HEK293 (cell line): ENCODE measurements at regions not wholly inside any gene's neighbourhood (a gene's known extent, or its start where the extent isn't known, plus 50 kb on each side); places are given as distances from the start of the nearest gene placed in this dataset.

Experiments
- CTCF ChIA-PET: fragments of 350-600 bp; formaldehyde crosslinking; extraction: SDS; loops from one replicate; lab custom pipeline; 2021; ENCODE audit warnings: antibody characterized with exemption; lab: Yijun Ruan, JAX
- POLR2A ChIA-PET: fragments of 300-600 bp; formaldehyde crosslinking; extraction: SDS; loops from one replicate; lab custom pipeline; 2020; ENCODE audit warnings: antibody characterized with exemption, inconsistent platforms; lab: Yijun Ruan, JAX
- H3K27ac ChIP-seq: fragments of 200-500 bp; sonication (Bioruptor generic); 2 replicates; pipeline ENCODE4 v1.5.1; 2014; ENCODE audit warnings: low read depth, low read length, control low read depth, inconsistent platforms; ENCODE audit errors: extremely low read depth
- H3K36me3 ChIP-seq, 2 experiments: fragments of 200-500 bp in 1 of 2; sonication (Bioruptor generic) in 1 of 2; 1 replicate in 1 of 2; 2 replicates in 1 of 2; pipeline ENCODE4 v1.5.1; 2014 to 2017; ENCODE audit warnings: inconsistent platforms in 2 of 2, low read length in 2 of 2; ENCODE audit not compliant: control insufficient read depth in 2 of 2, insufficient read depth in 1 of 2
- H3K4me1 ChIP-seq: fragments of 200-500 bp; sonication (Bioruptor generic); 2 replicates; pipeline ENCODE4 v1.5.1; 2014; ENCODE audit warnings: mild to moderate bottlenecking, low read length, inconsistent platforms; ENCODE audit not compliant: control insufficient read depth, insufficient read depth
- H3K4me3 ChIP-seq: 2 replicates; pipeline ENCODE4 v1.5.1; 2011; ENCODE audit warnings: low read depth, mild to moderate bottlenecking, control low read depth, low read length, moderate library complexity
- H3K9me3 ChIP-seq: fragments of 200-500 bp; sonication (Bioruptor generic); 2 replicates; pipeline ENCODE4 v1.5.1; 2014; ENCODE audit warnings: low read depth, low read length, inconsistent platforms; ENCODE audit not compliant: control insufficient read depth, insufficient read depth
- GLI2 ChIP-seq: fragments of 450-650 bp; formaldehyde crosslinking; IDR thresholded peaks from 2 replicates; pipeline ENCODE4; 2017; ENCODE audit warnings: missing biosample characterization, missing genetic modification characterization, low read depth, borderline replicate concordance
- KLF17 ChIP-seq: fragments of 450-650 bp; formaldehyde crosslinking; IDR thresholded peaks from 2 replicates; pipeline ENCODE4 v1.5.1; 2016; ENCODE audit warnings: missing biosample characterization, missing genetic modification characterization
- PRDM2 ChIP-seq: fragments of 450-650 bp; formaldehyde crosslinking; IDR thresholded peaks from 2 replicates; pipeline ENCODE4 v1.5.1; 2016; ENCODE audit warnings: missing biosample characterization, missing genetic modification characterization, borderline replicate concordance
- REPIN1 ChIP-seq: fragments of 450-650 bp; formaldehyde crosslinking; IDR thresholded peaks from 2 replicates; pipeline ENCODE4 v1.5.1; 2017; ENCODE audit warnings: missing biosample characterization, missing genetic modification characterization, low read depth
- TRIM28 ChIP-seq: IDR thresholded peaks from 2 replicates; pipeline ENCODE4 v1.6.1; 2011; ENCODE audit warnings: low read length, control low read depth, borderline replicate concordance
- ZBTB1 ChIP-seq: fragments of 450-650 bp; formaldehyde crosslinking; IDR thresholded peaks from 2 replicates; pipeline ENCODE4 v1.5.1; 2016; ENCODE audit warnings: missing biosample characterization, missing genetic modification characterization
- ZBTB44 ChIP-seq: fragments of 450-650 bp; IDR thresholded peaks from 2 replicates; pipeline ENCODE4 v1.5.1; 2018; ENCODE audit warnings: missing biosample characterization, mild to moderate bottlenecking, missing genetic modification characterization
- ZBTB8A ChIP-seq: fragments of 450-650 bp; formaldehyde crosslinking; IDR thresholded peaks from 2 replicates; pipeline ENCODE4 v1.5.1; 2016; ENCODE audit warnings: missing biosample characterization, missing genetic modification characterization
- ZFP37 ChIP-seq: fragments of 450-650 bp; formaldehyde crosslinking; IDR thresholded peaks from 2 replicates; pipeline ENCODE4 v1.5.1; 2016; ENCODE audit warnings: missing biosample characterization, missing genetic modification characterization
- ZFP69B ChIP-seq: fragments of 450-650 bp; formaldehyde crosslinking; IDR thresholded peaks from 2 replicates; pipeline ENCODE4 v1.5.1; 2016; ENCODE audit warnings: missing biosample characterization, missing genetic modification characterization
- ZNF112 ChIP-seq: fragments of 450-650 bp; formaldehyde crosslinking; IDR thresholded peaks from 2 replicates; pipeline ENCODE4 v1.5.0; 2017; ENCODE audit warnings: missing biosample characterization, missing genetic modification characterization
- ZNF121 ChIP-seq: fragments of 450-650 bp; formaldehyde crosslinking; IDR thresholded peaks from 2 replicates; pipeline ENCODE4 v1.5.1; 2016; ENCODE audit warnings: missing biosample characterization, missing genetic modification characterization
- ZNF155 ChIP-seq: fragments of 450-650 bp; formaldehyde crosslinking; IDR thresholded peaks from 2 replicates; pipeline ENCODE4 v1.5.1; 2016; ENCODE audit warnings: missing biosample characterization, missing genetic modification characterization
- ZNF174 ChIP-seq: fragments of 450-650 bp; formaldehyde crosslinking; IDR thresholded peaks from 2 replicates; pipeline ENCODE4 v1.5.0; 2017; ENCODE audit warnings: missing biosample characterization, mild to moderate bottlenecking, missing genetic modification characterization
- ZNF23 ChIP-seq: fragments of 450-650 bp; formaldehyde crosslinking; IDR thresholded peaks from 2 replicates; pipeline ENCODE4 v1.5.1; 2016; ENCODE audit warnings: missing biosample characterization, missing genetic modification characterization, borderline replicate concordance
- ZNF274 ChIP-seq, 2 experiments: fragments of 200-500 bp in 1 of 2; fragments of 450-650 bp in 1 of 2; sonication (Bioruptor generic) in 1 of 2; formaldehyde crosslinking in 1 of 2; IDR thresholded peaks; 2 replicates each; pipeline versions ENCODE4 v1.5.1 to v1.6.1; 2014 to 2016; ENCODE audit warnings: borderline replicate concordance in 1 of 2, inconsistent platforms in 1 of 2, low read length in 1 of 2, missing biosample characterization in 1 of 2, missing genetic modification characterization in 1 of 2
- ZNF292 ChIP-seq: fragments of 450-650 bp; formaldehyde crosslinking; IDR thresholded peaks from 2 replicates; pipeline ENCODE4 v1.5.1; 2016; ENCODE audit warnings: low read depth, missing biosample characterization, missing genetic modification characterization, borderline replicate concordance
- ZNF449 ChIP-seq: fragments of 450-650 bp; formaldehyde crosslinking; IDR thresholded peaks from 2 replicates; pipeline ENCODE4 v1.5.1; 2017; ENCODE audit warnings: missing biosample characterization, mild to moderate bottlenecking, missing genetic modification characterization, moderate library complexity
- ZNF530 ChIP-seq: fragments of 450-650 bp; formaldehyde crosslinking; IDR thresholded peaks from 2 replicates; pipeline ENCODE4 v1.5.1; 2016; ENCODE audit warnings: low read depth, missing biosample characterization, missing genetic modification characterization
- ZNF558 ChIP-seq: fragments of 450-650 bp; formaldehyde crosslinking; IDR thresholded peaks from 2 replicates; pipeline ENCODE4 v1.5.1; 2016; ENCODE audit warnings: missing biosample characterization, missing genetic modification characterization
- ZNF585B ChIP-seq: fragments of 450-650 bp; formaldehyde crosslinking; IDR thresholded peaks from 2 replicates; pipeline ENCODE4 v1.5.1; 2016; ENCODE audit warnings: missing biosample characterization, missing genetic modification characterization
- ZNF629 ChIP-seq: fragments of 450-650 bp; formaldehyde crosslinking; IDR thresholded peaks from 2 replicates; pipeline ENCODE4 v1.5.1; 2017; ENCODE audit warnings: missing biosample characterization, missing genetic modification characterization
- ZNF830 ChIP-seq: fragments of 450-650 bp; IDR thresholded peaks from 2 replicates; pipeline ENCODE4 v1.5.0; 2018; ENCODE audit warnings: missing biosample characterization, missing genetic modification characterization, low read depth, mild to moderate bottlenecking, moderate library complexity
- ZNF837 ChIP-seq: fragments of 450-650 bp; formaldehyde crosslinking; IDR thresholded peaks from 2 replicates; pipeline ENCODE4 v1.5.1; 2016; ENCODE audit warnings: missing biosample characterization, missing genetic modification characterization

DNA sequence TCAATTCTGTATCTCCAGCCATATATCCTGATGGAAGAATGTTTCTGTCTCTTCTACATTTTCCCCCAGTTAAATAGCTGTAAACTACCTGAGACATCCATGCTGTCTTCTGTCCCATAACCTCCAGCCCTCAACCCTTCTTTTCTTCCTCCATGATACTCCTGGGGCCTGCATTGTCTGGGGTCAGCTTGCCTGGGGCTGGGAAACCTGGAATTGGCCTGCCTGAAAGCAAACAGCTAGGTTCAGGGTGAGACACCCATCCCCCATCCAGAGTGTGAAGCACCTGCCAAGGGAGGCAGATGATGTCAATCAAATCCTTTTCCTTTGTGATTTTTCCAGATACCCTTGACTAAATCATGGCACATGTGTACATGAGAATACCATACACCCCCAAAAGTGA is 313.7 kb upstream of the MGAT5 start:
- TF ChIP-seq ZNF830 (tag by site-specific recombination) (no peak), REPIN1 (tag by site-specific recombination) (no peak), ZNF585B (tag by site-specific recombination) (no peak), TRIM28 (no peak), ZNF558 (tag by site-specific recombination) (no peak), ZNF121 (tag by site-specific recombination) (no peak), KLF17 (tag by site-specific recombination) (no peak), ZFP37 (tag by site-specific recombination) (no peak), PRDM2 (tag by site-specific recombination) (no peak), ZNF23 (no peak), ZNF837 (tag by site-specific recombination) (no peak), ZNF274 (IDR thresholded peaks at IDR 0.05; ENCODE audit: low read length) (no peak), ZNF274 (tag by site-specific recombination; IDR thresholded peaks at IDR 0.05; ENCODE audit: borderline replicate concordance) (no peak), ZBTB1 (tag by site-specific recombination) (no peak), ZNF174 (tag by site-specific recombination) (no peak)
- TF ChIP-seq, all 188 proteins: peak for 0
- H3K9me3 ChIP-seq, result no peaks in the 10 kb centered on the region
- CTCF ChIA-PET, result interaction anchor here (0.6 kb wide), 2 partner anchors 132 to 666 kb away, joined by 3 to 4 read pairs; no protein-coding TSS in a partner anchor

GRCh38 chr2:133941666-133942065 is 312.2 kb upstream of the MGAT5 start:
- POLR2A ChIA-PET, result no interaction called here
- Histone ChIP-seq H3K4me1 (no peaks in the 10 kb centered on the region), H3K27ac (no peak overlapping the region), H3K9me3 (no peaks in the 10 kb centered on the region), H3K36me3 (no peaks in the 10 kb centered on the region), H3K4me3 (no peak overlapping the region)
- CTCF ChIA-PET, result interaction anchor here (0.6 kb wide), 1 partner anchor 60 kb away, joined by 3 read pairs; no protein-coding TSS in a partner anchor
- no peak for TF ChIP-seq ZNF629 (tag by site-specific recombination)
- TF ChIP-seq ZBTB8A, result no peak
- TF ChIP-seq ZNF155 (tag by site-specific recombination), result no peak
- TF ChIP-seq ZNF830 (tag by site-specific recombination), result no peak
- TF ChIP-seq ZNF449 (tag by site-specific recombination), result no peak
- no peak for TF ChIP-seq ZNF292 (tag by site-specific recombination)
- no peak for TF ChIP-seq ZNF112 (tag by site-specific recombination)
- TF ChIP-seq GLI2 (tag by site-specific recombination), result no peak
- no peak for TF ChIP-seq ZFP69B (tag by site-specific recombination)
- no peak for TF ChIP-seq ZNF530 (tag by site-specific recombination)
- no peak for TF ChIP-seq ZBTB44 (tag by site-specific recombination)

More for the DNA sequence above, 313.7 kb upstream of the MGAT5 start:
- no peaks in the 10 kb centered on the region for H3K4me1 ChIP-seq
- H3K36me3 ChIP-seq, result no peaks in the 10 kb centered on the region
- POLR2A ChIA-PET, result no interaction called here
- H3K27ac ChIP-seq, result no peak overlapping the region
- H3K4me3 ChIP-seq, result no peak overlapping the region
